ENCODE measurements at regions not wholly inside any gene's neighbourhood (a gene's known extent, or its start where the extent isn't known, plus 50 kb on each side); places are given as distances from the start of the nearest gene placed in this dataset.

GRCh38 chr4:14076776-14077175, 449.3 kb upstream of the BOD1L1 start:
- TF ChIP-seq POLR2AphosphoS5 (IDR thresholded peaks at IDR 0.05; ENCODE audit: low read depth, low read length): no peak
- no peak for TF ChIP-seq REST (IDR thresholded peaks at IDR 0.05; ENCODE audit: low read depth, low read length)
- TF ChIP-seq CTCF (IDR thresholded peaks at IDR 0.05): no peak
- TF ChIP-seq EP300 (IDR thresholded peaks at IDR 0.05; ENCODE audit: borderline replicate concordance in 1 of 2, low read depth in 1 of 2, low read length in 1 of 2): no peak
- no peak for TF ChIP-seq EZH2phosphoT487 (IDR thresholded peaks at IDR 0.05; ENCODE audit: borderline replicate concordance, low read depth)
- TF ChIP-seq, protein P1, sequence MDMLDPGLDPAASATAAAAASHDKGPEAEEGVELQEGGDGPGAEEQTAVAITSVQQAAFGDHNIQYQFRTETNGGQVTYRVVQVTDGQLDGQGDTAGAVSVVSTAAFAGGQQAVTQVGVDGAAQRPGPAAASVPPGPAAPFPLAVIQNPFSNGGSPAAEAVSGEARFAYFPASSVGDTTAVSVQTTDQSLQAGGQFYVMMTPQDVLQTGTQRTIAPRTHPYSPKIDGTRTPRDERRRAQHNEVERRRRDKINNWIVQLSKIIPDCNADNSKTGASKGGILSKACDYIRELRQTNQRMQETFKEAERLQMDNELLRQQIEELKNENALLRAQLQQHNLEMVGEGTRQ (IDR thresholded peaks at IDR 0.05; ENCODE audit: borderline replicate concordance, low read depth, low read length): no peak
- TF ChIP-seq SMC3 (IDR thresholded peaks at IDR 0.05; ENCODE audit: low read depth, low read length): no peak
- TF ChIP-seq, protein P2, sequence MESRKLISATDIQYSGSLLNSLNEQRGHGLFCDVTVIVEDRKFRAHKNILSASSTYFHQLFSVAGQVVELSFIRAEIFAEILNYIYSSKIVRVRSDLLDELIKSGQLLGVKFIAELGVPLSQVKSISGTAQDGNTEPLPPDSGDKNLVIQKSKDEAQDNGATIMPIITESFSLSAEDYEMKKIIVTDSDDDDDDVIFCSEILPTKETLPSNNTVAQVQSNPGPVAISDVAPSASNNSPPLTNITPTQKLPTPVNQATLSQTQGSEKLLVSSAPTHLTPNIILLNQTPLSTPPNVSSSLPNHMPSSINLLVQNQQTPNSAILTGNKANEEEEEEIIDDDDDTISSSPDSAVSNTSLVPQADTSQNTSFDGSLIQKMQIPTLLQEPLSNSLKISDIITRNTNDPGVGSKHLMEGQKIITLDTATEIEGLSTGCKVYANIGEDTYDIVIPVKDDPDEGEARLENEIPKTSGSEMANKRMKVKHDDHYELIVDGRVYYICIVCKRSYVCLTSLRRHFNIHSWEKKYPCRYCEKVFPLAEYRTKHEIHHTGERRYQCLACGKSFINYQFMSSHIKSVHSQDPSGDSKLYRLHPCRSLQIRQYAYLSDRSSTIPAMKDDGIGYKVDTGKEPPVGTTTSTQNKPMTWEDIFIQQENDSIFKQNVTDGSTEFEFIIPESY (IDR thresholded peaks at IDR 0.05; ENCODE audit: borderline replicate concordance, low read depth): no peak
- no peak for TF ChIP-seq RXRA (IDR thresholded peaks at IDR 0.05; ENCODE audit: borderline replicate concordance, low read depth)
- TF ChIP-seq GATA2 (CRISPR knock-in tag; IDR thresholded peaks at IDR 0.05): no peak

Data from SK-N-SH (cell line).